Omental fat pad (tissue), 3 donors: ENCODE measurements at regions not wholly inside any gene's neighbourhood (a gene's known extent, or its start where the extent isn't known, plus 50 kb on each side); places are given as distances from the start of the nearest gene placed in this dataset.

Experiments used
- ATAC-seq: fragments of 150-250 bp; one replicate; pipeline ENCODE4 v1.9.1; 2016; ENCODE audit warnings: mild to moderate bottlenecking, moderate library complexity; ENCODE audit not compliant: low FRiP score
- DNase-seq: peaks from one replicate; pipeline ENCODE4 v3.0.0-alpha.2; 2019; ENCODE audit warnings: low spot score
- CTCF ChIP-seq, 3 donors: fragments of 450-650 bp; IDR thresholded peaks; one replicate each; pipeline ENCODE4 v1.5.1; 2016 to 2017; ENCODE audit warnings: antibody characterized with exemption in 3 of 3, mild to moderate bottlenecking in 3 of 3, moderate library complexity in 2 of 3

GRCh38 chr12:46484396-46485061 lies 112.0 kb upstream of the SLC38A2 start:
- TF ChIP-seq CTCF (IDR thresholded peaks at IDR 0.05), result no peak
- ATAC-seq (no peak), DNase-seq (no peak)

GRCh38 chr12:46483572-46484395 lies 111.2 kb upstream of the SLC38A2 start:
- TF ChIP-seq CTCF (IDR thresholded peaks at IDR 0.05), result no peak
- ATAC-seq (peak; percentile 78), DNase-seq (no peak)

- ATAC-seq, result no peak
- no peak for DNase-seq
- no peak for TF ChIP-seq CTCF (IDR thresholded peaks at IDR 0.05)
Measured at GRCh38 chr12:46480724-46481123, 108.2 kb upstream of the SLC38A2 start.

- TF ChIP-seq CTCF (IDR thresholded peaks at IDR 0.05), result no peak
- DNase-seq, result no peak
- no peak for ATAC-seq
Measured at GRCh38 chr12:46480316-46480715, 107.7 kb upstream of the SLC38A2 start.

GRCh38 chr12:46478123-46478522 lies 105.5 kb upstream of the SLC38A2 start:
- ATAC-seq (no peak), DNase-seq (no peak)
- TF ChIP-seq CTCF (IDR thresholded peaks at IDR 0.05), result no peak

GRCh38 chr12:46477541-46477940 lies 105.0 kb upstream of the SLC38A2 start:
- DNase-seq (no peak), ATAC-seq (no peak)
- TF ChIP-seq CTCF (IDR thresholded peaks at IDR 0.05), result no peak
